K562 (cell line): ENCODE measurements at regions not wholly inside any gene's neighbourhood (a gene's known extent, or its start where the extent isn't known, plus 50 kb on each side); places are given as distances from the start of the nearest gene placed in this dataset.

ENCODE experiments used
- FOXA1 ChIP-seq: fragments of 450-650 bp; IDR thresholded peaks from 2 replicates; pipeline ENCODE4 v1.6.1; 2016; ENCODE audit warnings: mild to moderate bottlenecking, borderline replicate concordance
- GABPB2 ChIP-seq: fragments of 250-450 bp; sonication (Bioruptor Pico); conservative IDR thresholded peaks from 2 replicates; pipeline ENCODE4 v1.5.1; 2021; ENCODE audit warnings: mild to moderate bottlenecking
- RERE ChIP-seq: sonication (generic); formaldehyde crosslinking; IDR thresholded peaks from 2 replicates; pipeline ENCODE4 v1.8.0; 2023; ENCODE audit warnings: missing genetic modification reagents, mild to moderate bottlenecking, borderline replicate concordance
- ZNF407 ChIP-seq: fragments of 450-650 bp; IDR thresholded peaks from 2 replicates; pipeline ENCODE4 v1.6.1; 2016; ENCODE audit warnings: low read depth
- ZNF449 ChIP-seq: fragments of 250-450 bp; sonication (Bioruptor Pico); IDR thresholded peaks from 2 replicates; pipeline ENCODE4 v1.8.0; 2022; ENCODE audit warnings: moderate library complexity, mild to moderate bottlenecking, inconsistent platforms

GRCh38 chr18:44054514-44054913 lies 626.2 kb upstream of the SETBP1 start (continued):
- TF ChIP-seq ZNF407 (no peak), ZNF449 (CRISPR knock-in tag) (no peak), FOXA1 (no peak), GABPB2 (CRISPR knock-in tag) (no peak), RERE (CRISPR knock-in tag) (no peak)
